ENCODE measurements at regions not wholly inside any gene's neighbourhood (a gene's known extent, or its start where the extent isn't known, plus 50 kb on each side); places are given as distances from the start of the nearest gene placed in this dataset.

DNA sequence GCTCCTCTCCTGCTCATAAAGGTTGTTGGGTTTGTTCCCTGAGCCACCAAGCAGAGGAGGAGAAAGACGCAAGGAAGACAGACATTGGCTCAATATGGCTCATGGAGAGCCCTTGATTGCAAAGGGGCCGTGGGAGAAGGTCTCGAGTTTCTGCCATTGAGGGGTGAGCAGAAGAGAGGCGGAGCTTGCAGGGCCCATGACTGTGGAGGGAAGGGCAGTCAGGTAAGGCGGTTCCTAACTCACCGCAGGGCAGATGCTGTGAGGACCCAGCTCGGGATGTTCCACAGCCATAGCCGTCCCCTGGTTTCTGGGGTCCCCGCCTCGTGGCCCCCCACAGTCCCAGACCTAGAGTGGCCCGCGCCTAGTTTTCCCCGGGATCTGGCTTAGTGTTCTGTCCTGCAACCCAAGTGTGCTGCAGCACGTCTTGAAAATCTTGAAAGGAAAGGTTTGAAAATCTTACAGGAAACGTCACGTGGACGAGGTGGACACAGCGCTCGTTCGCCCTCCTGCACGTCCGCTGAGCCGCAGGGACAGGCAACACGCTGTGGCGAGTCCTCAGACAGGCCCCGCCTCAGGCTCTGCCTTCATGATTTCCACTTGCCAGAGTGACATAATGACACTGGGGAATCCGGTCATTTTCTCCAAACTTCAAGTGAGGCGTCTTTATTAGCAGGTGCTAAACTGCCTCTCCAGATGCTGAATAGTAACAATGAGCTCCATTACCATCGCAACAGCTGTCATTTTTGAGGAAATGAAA lies 105.5 kb upstream of the HDAC4 start:
- Histone ChIP-seq H3K27ac (ENCODE audit: extremely low read depth, low read depth, low read length) (no peak overlapping the region), H3K4me1 (ENCODE audit: control insufficient read depth, insufficient read depth, low read length) (no peaks in the 10 kb centered on the region), H3K9me3 (ENCODE audit: control insufficient read depth, insufficient read depth, low read depth, low read length) (no peaks in the 10 kb centered on the region), H3K36me3 (ENCODE audit: control insufficient read depth in 2 of 2, insufficient read depth in 1 of 2, low read length in 2 of 2) (no peaks in the 10 kb centered on the region), H3K4me3 (ENCODE audit: low read depth, low read length) (no peak overlapping the region)
- CTCF ChIA-PET: no interaction called here
- POLR2A ChIA-PET: no interaction called here
- TF ChIP-seq ZNF133 (tag by site-specific recombination; IDR thresholded peaks at IDR 0.05) (no peak), ZNF24 (tag by site-specific recombination; IDR thresholded peaks at IDR 0.05) (no peak), ZNF837 (tag by site-specific recombination; IDR thresholded peaks at IDR 0.05) (no peak), ZNF561 (tag by site-specific recombination; IDR thresholded peaks at IDR 0.05; ENCODE audit: borderline replicate concordance) (no peak), ZBTB21 (tag by site-specific recombination; IDR thresholded peaks at IDR 0.05) (no peak), ZNF777 (tag by site-specific recombination; IDR thresholded peaks at IDR 0.05; ENCODE audit: borderline replicate concordance) (no peak)
- TF ChIP-seq, protein P1, sequence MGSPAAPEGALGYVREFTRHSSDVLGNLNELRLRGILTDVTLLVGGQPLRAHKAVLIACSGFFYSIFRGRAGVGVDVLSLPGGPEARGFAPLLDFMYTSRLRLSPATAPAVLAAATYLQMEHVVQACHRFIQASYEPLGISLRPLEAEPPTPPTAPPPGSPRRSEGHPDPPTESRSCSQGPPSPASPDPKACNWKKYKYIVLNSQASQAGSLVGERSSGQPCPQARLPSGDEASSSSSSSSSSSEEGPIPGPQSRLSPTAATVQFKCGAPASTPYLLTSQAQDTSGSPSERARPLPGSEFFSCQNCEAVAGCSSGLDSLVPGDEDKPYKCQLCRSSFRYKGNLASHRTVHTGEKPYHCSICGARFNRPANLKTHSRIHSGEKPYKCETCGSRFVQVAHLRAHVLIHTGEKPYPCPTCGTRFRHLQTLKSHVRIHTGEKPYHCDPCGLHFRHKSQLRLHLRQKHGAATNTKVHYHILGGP (tag by site-specific recombination; IDR thresholded peaks at IDR 0.05): no peak
- TF ChIP-seq, protein P2, sequence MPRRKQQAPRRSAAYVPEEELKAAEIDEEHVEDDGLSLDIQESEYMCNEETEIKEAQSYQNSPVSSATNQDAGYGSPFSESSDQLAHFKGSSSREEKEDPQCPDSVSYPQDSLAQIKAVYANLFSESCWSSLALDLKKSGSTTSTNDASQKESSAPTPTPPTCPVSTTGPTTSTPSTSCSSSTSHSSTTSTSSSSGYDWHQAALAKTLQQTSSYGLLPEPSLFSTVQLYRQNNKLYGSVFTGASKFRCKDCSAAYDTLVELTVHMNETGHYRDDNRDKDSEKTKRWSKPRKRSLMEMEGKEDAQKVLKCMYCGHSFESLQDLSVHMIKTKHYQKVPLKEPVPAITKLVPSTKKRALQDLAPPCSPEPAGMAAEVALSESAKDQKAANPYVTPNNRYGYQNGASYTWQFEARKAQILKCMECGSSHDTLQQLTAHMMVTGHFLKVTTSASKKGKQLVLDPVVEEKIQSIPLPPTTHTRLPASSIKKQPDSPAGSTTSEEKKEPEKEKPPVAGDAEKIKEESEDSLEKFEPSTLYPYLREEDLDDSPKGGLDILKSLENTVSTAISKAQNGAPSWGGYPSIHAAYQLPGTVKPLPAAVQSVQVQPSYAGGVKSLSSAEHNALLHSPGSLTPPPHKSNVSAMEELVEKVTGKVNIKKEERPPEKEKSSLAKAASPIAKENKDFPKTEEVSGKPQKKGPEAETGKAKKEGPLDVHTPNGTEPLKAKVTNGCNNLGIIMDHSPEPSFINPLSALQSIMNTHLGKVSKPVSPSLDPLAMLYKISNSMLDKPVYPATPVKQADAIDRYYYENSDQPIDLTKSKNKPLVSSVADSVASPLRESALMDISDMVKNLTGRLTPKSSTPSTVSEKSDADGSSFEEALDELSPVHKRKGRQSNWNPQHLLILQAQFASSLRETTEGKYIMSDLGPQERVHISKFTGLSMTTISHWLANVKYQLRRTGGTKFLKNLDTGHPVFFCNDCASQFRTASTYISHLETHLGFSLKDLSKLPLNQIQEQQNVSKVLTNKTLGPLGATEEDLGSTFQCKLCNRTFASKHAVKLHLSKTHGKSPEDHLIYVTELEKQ (tag by site-specific recombination; IDR thresholded peaks at IDR 0.05; ENCODE audit: borderline replicate concordance): no peak

DNA sequence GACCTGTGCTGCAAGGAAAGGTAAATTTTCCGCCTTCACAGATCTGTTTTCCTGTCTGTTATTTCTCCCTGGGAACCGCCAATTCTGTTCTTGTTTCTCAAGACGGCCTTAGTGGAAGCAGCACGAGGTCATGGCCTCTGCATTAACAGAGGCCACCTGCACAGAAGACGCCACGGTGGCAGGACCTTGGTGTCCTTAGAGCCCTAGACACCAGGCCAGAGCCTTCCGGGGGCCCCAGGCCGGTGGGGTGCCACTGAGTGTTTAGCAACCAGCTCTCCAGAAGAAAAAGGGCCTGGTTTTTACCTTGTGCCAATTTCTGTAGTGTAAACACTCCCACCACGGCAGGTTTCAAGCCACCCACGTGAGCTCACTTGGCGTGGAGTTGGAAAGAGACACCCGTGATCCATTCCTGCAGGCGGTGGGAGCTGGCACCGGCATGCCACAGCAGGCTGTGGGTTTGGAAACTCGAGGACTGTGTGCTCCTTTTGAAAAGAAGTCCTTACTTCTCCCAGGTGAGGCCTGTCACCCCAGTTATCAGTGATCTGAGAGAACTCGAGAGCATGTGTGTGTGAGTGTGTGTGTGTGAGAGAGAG lies 103.9 kb upstream of the HDAC4 start:
- Histone ChIP-seq H3K27ac (ENCODE audit: extremely low read depth, low read depth, low read length) (no peak overlapping the region), H3K4me3 (ENCODE audit: low read depth, low read length) (no peak overlapping the region)

More for the DNA sequence above, 103.9 kb upstream of the HDAC4 start:
- ChIA-PET CTCF (no interaction called here), POLR2A (no interaction called here)
- H3K9me3 ChIP-seq (ENCODE audit: control insufficient read depth, insufficient read depth, low read depth, low read length): no peaks in the 10 kb centered on the region
- no peak for TF ChIP-seq YY1 (tag by site-specific recombination; IDR thresholded peaks at IDR 0.05)
- TF ChIP-seq, protein P3, sequence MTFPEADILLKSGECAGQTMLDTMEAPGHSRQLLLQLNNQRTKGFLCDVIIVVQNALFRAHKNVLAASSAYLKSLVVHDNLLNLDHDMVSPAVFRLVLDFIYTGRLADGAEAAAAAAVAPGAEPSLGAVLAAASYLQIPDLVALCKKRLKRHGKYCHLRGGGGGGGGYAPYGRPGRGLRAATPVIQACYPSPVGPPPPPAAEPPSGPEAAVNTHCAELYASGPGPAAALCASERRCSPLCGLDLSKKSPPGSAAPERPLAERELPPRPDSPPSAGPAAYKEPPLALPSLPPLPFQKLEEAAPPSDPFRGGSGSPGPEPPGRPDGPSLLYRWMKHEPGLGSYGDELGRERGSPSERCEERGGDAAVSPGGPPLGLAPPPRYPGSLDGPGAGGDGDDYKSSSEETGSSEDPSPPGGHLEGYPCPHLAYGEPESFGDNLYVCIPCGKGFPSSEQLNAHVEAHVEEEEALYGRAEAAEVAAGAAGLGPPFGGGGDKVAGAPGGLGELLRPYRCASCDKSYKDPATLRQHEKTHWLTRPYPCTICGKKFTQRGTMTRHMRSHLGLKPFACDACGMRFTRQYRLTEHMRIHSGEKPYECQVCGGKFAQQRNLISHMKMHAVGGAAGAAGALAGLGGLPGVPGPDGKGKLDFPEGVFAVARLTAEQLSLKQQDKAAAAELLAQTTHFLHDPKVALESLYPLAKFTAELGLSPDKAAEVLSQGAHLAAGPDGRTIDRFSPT (tag by site-specific recombination; IDR thresholded peaks at IDR 0.05): no peak
- TF ChIP-seq, protein P4, sequence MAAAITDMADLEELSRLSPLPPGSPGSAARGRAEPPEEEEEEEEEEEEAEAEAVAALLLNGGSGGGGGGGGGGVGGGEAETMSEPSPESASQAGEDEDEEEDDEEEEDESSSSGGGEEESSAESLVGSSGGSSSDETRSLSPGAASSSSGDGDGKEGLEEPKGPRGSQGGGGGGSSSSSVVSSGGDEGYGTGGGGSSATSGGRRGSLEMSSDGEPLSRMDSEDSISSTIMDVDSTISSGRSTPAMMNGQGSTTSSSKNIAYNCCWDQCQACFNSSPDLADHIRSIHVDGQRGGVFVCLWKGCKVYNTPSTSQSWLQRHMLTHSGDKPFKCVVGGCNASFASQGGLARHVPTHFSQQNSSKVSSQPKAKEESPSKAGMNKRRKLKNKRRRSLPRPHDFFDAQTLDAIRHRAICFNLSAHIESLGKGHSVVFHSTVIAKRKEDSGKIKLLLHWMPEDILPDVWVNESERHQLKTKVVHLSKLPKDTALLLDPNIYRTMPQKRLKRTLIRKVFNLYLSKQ (tag by site-specific recombination; IDR thresholded peaks at IDR 0.05; ENCODE audit: borderline replicate concordance): no peak
- TF ChIP-seq ZBTB1 (tag by site-specific recombination; IDR thresholded peaks at IDR 0.05): no peak
- H3K36me3 ChIP-seq (ENCODE audit: control insufficient read depth in 2 of 2, insufficient read depth in 1 of 2, low read length in 2 of 2): no peaks in the 10 kb centered on the region
- no peaks in the 10 kb centered on the region for H3K4me1 ChIP-seq (ENCODE audit: control insufficient read depth, insufficient read depth, low read length)

Data from HEK293 (cell line).